Small intestine (tissue), 7 donors: ENCODE measurements at regions not wholly inside any gene's neighbourhood (a gene's known extent, or its start where the extent isn't known, plus 50 kb on each side); places are given as distances from the start of the nearest gene placed in this dataset.

Source experiments
- DNase-seq, 2 donors: peaks; one replicate each; pipeline versions ENCODE4 v3.0.0 to v3.0.0-alpha.2; 2013
- FAIRE-seq: peaks from 2 replicates; lab custom pipeline; 2012; peaks lifted over from hg19 to GRCh38; lab: Jason Lieb, UNC
- H3K27ac ChIP-seq, 3 donors: one replicate each; pipeline ENCODE4 v1.5.1; 2013; ENCODE audit warnings: low read length in 2 of 3, mild to moderate bottlenecking in 2 of 3, control low read depth in 1 of 3, inconsistent platforms in 1 of 3, low read depth in 1 of 3, moderate library complexity in 1 of 3
- H3K27me3 ChIP-seq, 3 donors: one replicate each; pipeline ENCODE4 v1.6.1; 2013; ENCODE audit warnings: low read length in 3 of 3, inconsistent platforms in 1 of 3; ENCODE audit not compliant: control insufficient read depth in 3 of 3, insufficient read depth in 3 of 3
- H3K36me3 ChIP-seq, 3 donors: one replicate each; pipeline ENCODE4 v1.6.1; 2013; ENCODE audit warnings: low read length in 3 of 3, inconsistent platforms in 1 of 3, low read depth in 1 of 3, mild to moderate bottlenecking in 1 of 3, moderate library complexity in 1 of 3; ENCODE audit not compliant: control insufficient read depth in 3 of 3, insufficient read depth in 2 of 3
- H3K4me1 ChIP-seq, 3 donors: one replicate each; pipeline ENCODE4 v1.6.1; 2013; ENCODE audit warnings: low read length in 2 of 3, inconsistent platforms in 1 of 3, low read depth in 1 of 3, mild to moderate bottlenecking in 1 of 3, moderate library complexity in 1 of 3; ENCODE audit not compliant: control insufficient read depth in 3 of 3, insufficient read depth in 2 of 3
- H3K4me3 ChIP-seq, 3 donors: one replicate each; pipeline ENCODE4 v1.5.1; 2013; ENCODE audit warnings: low read length in 3 of 3, control low read depth in 1 of 3, inconsistent platforms in 1 of 3, low read depth in 1 of 3, mild to moderate bottlenecking in 1 of 3, moderate library complexity in 1 of 3
- H3K9me3 ChIP-seq, 2 donors: one replicate each; pipeline ENCODE4 v1.6.1; 2013; ENCODE audit warnings: low read depth in 1 of 2, low read length in 1 of 2; ENCODE audit not compliant: control insufficient read depth in 2 of 2, insufficient read depth in 1 of 2
- WGBS, 3 donors: extraction: QIAGEN DNeasy Blood & Tissue Kit; methylation state at CpG; one replicate each; pipeline ENCODE4 v1.1.7; 2013; 5-methylcytosine and 5-hydroxymethylcytosine counted together
- donor health status: healthy with polysubstance abuse.
- donor health status: control.
- donor health status: control.
- donor health status: Bipolar disorder and iron deficiency.
- donor health status: healthy.

- FAIRE-seq (no peak), DNase-seq (no peak)
- Histone ChIP-seq H3K4me1 (peaks cover 0 to 5% (median 0%) of the 10 kb centered on the region in 3 donors), H3K27ac (no peak overlapping the region), H3K9me3 (peaks cover 0 to 2% of the 10 kb centered on the region in 2 donors), H3K4me3 (no peak overlapping the region), H3K36me3 (no peaks in the 10 kb centered on the region), H3K27me3 (no peaks in the 10 kb centered on the region)
- WGBS, 3 donors = 83 to 85% (median 84%) methylated on average over 3 of the region's 3 CpGs
Measured at GRCh38 chr11:127818625-127819024, 768.7 kb downstream of the ETS1 start.

DNA sequence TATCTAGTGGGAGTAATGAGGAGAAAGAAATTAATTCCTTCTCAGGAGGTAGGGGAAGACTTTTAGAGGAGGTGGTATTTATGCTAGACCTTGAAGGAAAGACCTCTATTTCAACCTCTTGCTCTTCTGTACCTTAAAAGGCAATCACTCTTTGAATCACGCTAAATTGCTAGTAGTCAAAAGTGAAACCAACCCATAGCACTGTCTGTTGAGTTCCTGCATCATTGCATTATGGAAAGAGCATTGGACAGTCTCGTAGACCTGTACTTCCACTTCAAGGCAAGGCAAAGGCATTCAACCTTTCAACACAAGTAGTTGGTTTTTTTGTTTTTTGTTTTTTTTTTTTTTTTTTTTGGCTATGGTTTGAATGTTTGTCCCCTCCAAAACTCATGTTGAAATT is 770.4 kb downstream of the ETS1 start:
- H3K27me3 ChIP-seq = no peaks in the 10 kb centered on the region
- peaks cover 0 to 5% (median 0%) of the 10 kb centered on the region in 3 donors for H3K4me1 ChIP-seq
- H3K9me3 ChIP-seq = peaks cover 0 to 2% of the 10 kb centered on the region in 2 donors
- peak overlapping the region in 1 of 3 donors; percentile 41 for H3K27ac ChIP-seq
- no peak overlapping the region for H3K4me3 ChIP-seq
- H3K36me3 ChIP-seq = no peaks in the 10 kb centered on the region
- no peak for FAIRE-seq
- DNase-seq = peak; percentile 9 to 61
- WGBS, 3 donors = 23 to 53% (median 42%) methylated on average over 2 of the region's 2 CpGs

- H3K4me3 ChIP-seq = no peak overlapping the region
- H3K9me3 ChIP-seq = peaks cover 0 to 2% of the 10 kb centered on the region in 2 donors
- peak overlapping the region in 1 of 3 donors; percentile 42 for H3K27ac ChIP-seq
- no peaks in the 10 kb centered on the region for H3K36me3 ChIP-seq
- no peaks in the 10 kb centered on the region for H3K27me3 ChIP-seq
- H3K4me1 ChIP-seq = peaks cover 0 to 5% (median 0%) of the 10 kb centered on the region in 3 donors
- FAIRE-seq (no peak), DNase-seq (peak in 1 of 2 donors; percentile 48)
Measured at GRCh38 chr11:127815331-127815730, 772.0 kb downstream of the ETS1 start.

DNA sequence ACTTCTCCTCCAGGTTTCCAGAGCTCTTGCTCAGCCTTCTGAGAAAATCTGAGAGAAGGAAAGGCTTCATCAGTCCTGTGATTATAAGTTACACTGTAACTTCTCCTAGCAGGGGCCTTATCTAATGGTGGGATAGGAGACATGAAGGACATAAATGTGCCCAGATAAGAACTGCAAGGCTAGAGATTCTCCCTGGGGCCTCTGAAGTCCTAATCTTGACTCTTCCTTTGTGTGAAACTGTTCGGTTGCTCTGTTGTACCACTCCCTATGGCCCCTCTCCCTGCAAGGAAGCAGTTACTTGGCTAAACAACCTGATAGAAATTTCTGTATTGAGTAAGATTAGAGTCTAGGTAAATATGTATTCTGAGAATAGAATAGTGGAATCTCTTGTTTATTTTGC is 780.9 kb downstream of the ETS1 start:
- Histone ChIP-seq H3K4me1 (peaks cover 0 to 48% (median 0%) of the 10 kb centered on the region in 3 donors), H3K36me3 (no peaks in the 10 kb centered on the region), H3K27me3 (no peaks in the 10 kb centered on the region), H3K9me3 (peaks cover 0 to 3% of the 10 kb centered on the region in 2 donors), H3K4me3 (no peak overlapping the region), H3K27ac (peak overlapping the region in 1 of 3 donors; percentile 79)
- 50 to 73% (median 55%) methylated on average over 1 of the region's 1 CpG for WGBS, 3 donors
- FAIRE-seq = no peak
- peak in 1 of 2 donors; percentile 66 for DNase-seq

- no peaks in the 10 kb centered on the region for H3K27me3 ChIP-seq
- peak overlapping the region in 1 of 3 donors; percentile 79 for H3K27ac ChIP-seq
- DNase-seq = peak in 1 of 2 donors; percentile 11
- H3K9me3 ChIP-seq = peaks cover 0 to 3% of the 10 kb centered on the region in 2 donors
- WGBS, 3 donors = 33 to 60% (median 36%) methylated on average over 1 of the region's 1 CpG
- peaks cover 0 to 48% (median 0%) of the 10 kb centered on the region in 3 donors for H3K4me1 ChIP-seq
- H3K4me3 ChIP-seq = no peak overlapping the region
- FAIRE-seq = no peak
- H3K36me3 ChIP-seq = no peaks in the 10 kb centered on the region
Measured at GRCh38 chr11:127805771-127806170, 781.6 kb downstream of the ETS1 start.

GRCh38 chr11:127804747-127805400 is 782.5 kb downstream of the ETS1 start:
- WGBS, 3 donors = 20 to 46% (median 24%) methylated on average over 2 of the region's 2 CpGs

GRCh38 chr11:127803755-127804154 is 783.6 kb downstream of the ETS1 start:
- Histone ChIP-seq H3K4me1 (peaks cover 0 to 48% (median 0%) of the 10 kb centered on the region in 3 donors), H3K36me3 (no peaks in the 10 kb centered on the region), H3K4me3 (no peak overlapping the region), H3K9me3 (peaks cover 0 to 4% of the 10 kb centered on the region in 2 donors), H3K27me3 (no peaks in the 10 kb centered on the region), H3K27ac (peak overlapping the region in 1 of 3 donors; percentile 79)
- DNase-seq (peak; percentile 3 to 70), FAIRE-seq (no peak)

More at GRCh38 chr11:127804747-127805400, 782.5 kb downstream of the ETS1 start:
- DNase-seq (peak; percentile 25 to 82), FAIRE-seq (no peak)
- H3K27ac ChIP-seq = peak overlapping the region in 1 of 3 donors; percentile 79
- peaks cover 0 to 3% of the 10 kb centered on the region in 2 donors for H3K9me3 ChIP-seq
- H3K4me3 ChIP-seq = no peak overlapping the region
- no peaks in the 10 kb centered on the region for H3K36me3 ChIP-seq
- peaks cover 0 to 48% (median 0%) of the 10 kb centered on the region in 3 donors for H3K4me1 ChIP-seq
- no peaks in the 10 kb centered on the region for H3K27me3 ChIP-seq

- Histone ChIP-seq H3K36me3 (no peaks in the 10 kb centered on the region), H3K4me3 (no peak overlapping the region), H3K4me1 (peaks cover 0 to 28% (median 0%) of the 10 kb centered on the region in 3 donors), H3K27me3 (no peaks in the 10 kb centered on the region), H3K27ac (no peak overlapping the region), H3K9me3 (peaks cover 0 to 14% of the 10 kb centered on the region in 2 donors)
- WGBS, 3 donors = 69 to 77% (median 73%) methylated on average over 6 of the region's 6 CpGs
- DNase-seq = no peak
- no peak for FAIRE-seq
Measured at GRCh38 chr11:127800989-127801688, 786.2 kb downstream of the ETS1 start.
